WI38 (cell line): ENCODE measurements at regions not wholly inside any gene's neighbourhood (a gene's known extent, or its start where the extent isn't known, plus 50 kb on each side); places are given as distances from the start of the nearest gene placed in this dataset.

ENCODE experiments used
- H3K4me3 ChIP-seq: 2 replicates; pipeline ENCODE4 v1.5.1; 2011; ENCODE audit warnings: low read depth, mild to moderate bottlenecking, control low read depth, low read length
- CTCF ChIP-seq: IDR thresholded peaks from 2 replicates; pipeline ENCODE4 v1.5.1; 2012; ENCODE audit warnings: low read depth, mild to moderate bottlenecking, control low read depth, low read length

GRCh38 chr12:43106355-43106754 lies 445.6 kb downstream of the ADAMTS20 start:
- H3K4me3 ChIP-seq = no peak overlapping the region
- no peak for TF ChIP-seq CTCF

- H3K4me3 ChIP-seq = no peak overlapping the region
- no peak for TF ChIP-seq CTCF
Measured at GRCh38 chr12:43105426-43105981, 446.5 kb downstream of the ADAMTS20 start.

DNA sequence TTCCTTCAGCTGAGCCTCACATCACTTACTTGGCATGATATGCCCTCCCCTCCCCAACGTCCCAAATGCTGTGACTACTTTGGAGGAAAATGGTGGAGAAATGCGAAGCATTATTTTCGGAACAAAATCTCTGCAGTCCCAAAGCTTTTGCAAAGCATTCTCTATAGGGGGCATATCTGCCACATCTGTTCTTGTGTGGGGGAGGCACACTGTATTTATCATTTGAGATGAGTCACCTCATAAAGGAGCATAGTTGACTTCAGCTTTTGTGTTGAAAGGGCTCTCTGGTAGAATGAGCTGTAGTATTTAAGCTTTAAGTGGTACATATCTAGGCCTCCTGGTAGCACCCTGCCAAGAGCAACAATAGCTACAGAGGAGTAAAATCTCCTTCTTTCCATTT lies 447.5 kb downstream of the ADAMTS20 start:
- TF ChIP-seq CTCF = no peak
- no peak overlapping the region for H3K4me3 ChIP-seq

DNA sequence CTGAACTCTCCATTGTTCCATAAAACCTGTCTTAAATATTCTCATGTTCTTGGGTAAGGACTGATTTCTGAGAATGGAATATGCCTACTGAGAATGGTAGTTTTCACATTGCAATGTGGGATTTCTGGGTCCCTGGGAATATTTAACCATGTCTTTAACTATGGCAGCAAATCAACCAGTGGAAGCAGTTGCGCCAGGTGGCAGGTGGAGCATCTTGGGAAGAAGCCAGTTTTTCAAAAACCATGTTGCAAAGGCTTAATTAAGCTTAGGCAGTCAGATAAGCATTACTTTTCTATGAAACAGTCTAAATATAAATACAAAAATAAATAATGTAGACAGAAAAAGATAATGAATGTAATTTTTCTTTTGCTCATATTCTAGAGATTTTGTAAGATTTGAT lies 448.1 kb downstream of the ADAMTS20 start:
- no peak for TF ChIP-seq CTCF
- no peak overlapping the region for H3K4me3 ChIP-seq

DNA sequence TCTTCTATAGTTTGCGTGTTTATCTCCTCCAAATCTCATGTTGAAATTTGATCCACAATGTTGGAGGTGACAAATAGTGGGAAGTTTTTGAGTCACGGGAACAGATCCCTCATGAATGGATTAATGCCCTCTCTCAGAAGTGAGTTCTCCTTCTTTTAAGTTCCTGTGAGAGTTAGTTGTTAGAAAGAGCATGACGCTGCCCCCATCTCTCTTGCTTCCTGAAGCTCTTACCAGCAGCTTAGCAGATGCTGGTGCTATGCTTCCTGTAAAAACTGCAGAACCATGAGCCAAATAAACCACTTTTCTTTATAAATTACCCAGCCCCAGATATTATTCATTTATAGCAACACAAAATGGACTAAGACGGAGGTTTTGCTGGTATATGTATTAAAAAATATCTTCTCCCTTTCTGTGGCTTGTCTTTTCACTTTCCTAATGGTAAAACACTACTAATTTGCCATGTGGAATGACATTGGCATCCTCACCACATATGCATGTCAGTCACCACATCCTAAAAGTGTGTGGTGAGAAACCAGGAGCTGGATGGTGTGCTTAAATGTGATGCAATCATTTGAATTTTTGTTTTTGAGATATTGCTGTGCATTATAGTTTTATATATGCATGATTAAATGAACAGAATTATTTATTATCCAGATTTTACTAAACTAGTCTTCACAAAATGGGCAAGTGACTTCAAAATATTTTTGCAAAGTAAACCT lies 449.3 kb downstream of the ADAMTS20 start:
- H3K4me3 ChIP-seq = no peak overlapping the region
- TF ChIP-seq CTCF = no peak

GRCh38 chr12:43100231-43100630 lies 451.8 kb downstream of the ADAMTS20 start:
- TF ChIP-seq CTCF = no peak
- H3K4me3 ChIP-seq = no peak overlapping the region

DNA sequence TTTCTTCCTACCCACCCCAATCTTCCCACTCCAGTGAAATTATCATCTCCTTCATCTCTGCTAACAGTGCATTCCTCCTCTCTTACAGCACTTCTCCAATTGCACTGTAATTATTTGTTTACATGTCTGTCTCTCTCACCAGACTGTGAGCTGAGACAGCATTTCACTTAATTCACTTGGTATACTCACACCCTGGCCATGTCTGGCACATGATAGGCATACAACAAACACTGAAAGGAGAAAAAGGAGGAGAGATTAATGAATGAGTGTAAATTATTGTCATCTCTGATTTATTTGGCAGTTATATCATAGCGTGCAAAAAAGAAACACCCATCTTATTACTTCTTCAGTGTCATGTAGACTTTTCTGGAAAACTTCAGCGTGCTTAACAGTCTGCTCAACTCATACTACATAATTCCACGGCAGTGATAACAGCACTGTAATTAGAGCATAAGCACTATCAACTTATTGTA lies 452.3 kb downstream of the ADAMTS20 start:
- H3K4me3 ChIP-seq = no peak overlapping the region
- TF ChIP-seq CTCF = no peak
